ENCODE measurements at regions not wholly inside any gene's neighbourhood (a gene's known extent, or its start where the extent isn't known, plus 50 kb on each side); places are given as distances from the start of the nearest gene placed in this dataset.

GRCh38 chr13:80560609-80561008 lies 219.7 kb upstream of the SPRY2 start:
- TF ChIP-seq CTCF (IDR thresholded peaks at IDR 0.05), result no peak
- TF ChIP-seq POLR2A (IDR thresholded peaks at IDR 0.05), result no peak
